ENCODE measurements at regions not wholly inside any gene's neighbourhood (a gene's known extent, or its start where the extent isn't known, plus 50 kb on each side); places are given as distances from the start of the nearest gene placed in this dataset.

- TF ChIP-seq POLR2A (IDR thresholded peaks at IDR 0.05; ENCODE audit: low read depth, low read length) (no peak), POLR2AphosphoS5 (IDR thresholded peaks at IDR 0.05; ENCODE audit: insufficient read depth, low read depth, low read length) (no peak), CTCF (IDR thresholded peaks at IDR 0.05; ENCODE audit: extremely low read depth in 1 of 2, insufficient read depth in 1 of 2, low read depth in 1 of 2, low read length in 2 of 2) (no peak), EZH2 (IDR thresholded peaks at IDR 0.05; ENCODE audit: borderline replicate concordance, low read depth, low read length, severe bottlenecking) (no peak), GATA2 (IDR thresholded peaks at IDR 0.05; ENCODE audit: insufficient read depth, insufficient read length, low read depth, low read length) (no peak), MYC (IDR thresholded peaks at IDR 0.05; ENCODE audit: low read depth, low read length) (no peak), MAX (IDR thresholded peaks at IDR 0.05; ENCODE audit: insufficient read depth, insufficient read length) (no peak), JUN (IDR thresholded peaks at IDR 0.05; ENCODE audit: borderline replicate concordance, insufficient read depth, insufficient read length, low read depth) (no peak)
These were observed 240.7 kb upstream of the C1orf174 start for GRCh38 chr1:4140821-4141220.
